ENCODE measurements at regions not wholly inside any gene's neighbourhood (a gene's known extent, or its start where the extent isn't known, plus 50 kb on each side); places are given as distances from the start of the nearest gene placed in this dataset.

GRCh38 chr9:94159069-94159939 is 75.0 kb downstream of the PTPDC1 start:
- no peak for DNase-seq (ENCODE audit: low read depth in 2 of 2, low spot score in 1 of 2)

- no peak for DNase-seq (ENCODE audit: low read depth in 2 of 2, low spot score in 1 of 2)
Measured at GRCh38 chr9:94160594-94161501, 76.6 kb downstream of the PTPDC1 start.

- DNase-seq (ENCODE audit: low read depth in 2 of 2, low spot score in 1 of 2): no peak
Measured at GRCh38 chr9:94161673-94162072, 77.4 kb downstream of the PTPDC1 start.

GRCh38 chr9:94164806-94165549 is 80.7 kb downstream of the PTPDC1 start:
- DNase-seq (ENCODE audit: low read depth in 2 of 2, low spot score in 1 of 2): no peak

GRCh38 chr9:94165592-94166235 is 81.5 kb downstream of the PTPDC1 start:
- DNase-seq (ENCODE audit: low read depth in 2 of 2, low spot score in 1 of 2): peak; percentile 87 to 97

GRCh38 chr9:94166236-94166975 is 82.1 kb downstream of the PTPDC1 start:
- DNase-seq (ENCODE audit: low read depth in 2 of 2, low spot score in 1 of 2): peak; percentile 83 to 91

- no peak for DNase-seq (ENCODE audit: low read depth in 2 of 2, low spot score in 1 of 2)
Measured at GRCh38 chr9:94166976-94167346, 82.7 kb downstream of the PTPDC1 start.

GRCh38 chr9:94167376-94167890 is 83.2 kb downstream of the PTPDC1 start:
- DNase-seq (ENCODE audit: low read depth in 2 of 2, low spot score in 1 of 2): no peak

GRCh38 chr9:94168203-94169000 is 84.1 kb downstream of the PTPDC1 start:
- DNase-seq (ENCODE audit: low read depth in 2 of 2, low spot score in 1 of 2): no peak

GRCh38 chr9:94169968-94170367 is 85.7 kb downstream of the PTPDC1 start:
- no peak for DNase-seq (ENCODE audit: low read depth in 2 of 2, low spot score in 1 of 2)

GRCh38 chr9:94173632-94174031 is 85.5 kb upstream of the ZNF169 start:
- DNase-seq (ENCODE audit: low read depth in 2 of 2, low spot score in 1 of 2): no peak

- no peak for DNase-seq (ENCODE audit: low read depth in 2 of 2, low spot score in 1 of 2)
Measured at GRCh38 chr9:94174164-94174563, 84.9 kb upstream of the ZNF169 start.

- DNase-seq (ENCODE audit: low read depth in 2 of 2, low spot score in 1 of 2): no peak
Measured at GRCh38 chr9:94175669-94176068, 83.4 kb upstream of the ZNF169 start.

GRCh38 chr9:94176608-94177007 is 82.5 kb upstream of the ZNF169 start:
- DNase-seq (ENCODE audit: low read depth in 2 of 2, low spot score in 1 of 2): no peak

GRCh38 chr9:94178927-94179326 is 80.2 kb upstream of the ZNF169 start:
- no peak for DNase-seq (ENCODE audit: low read depth in 2 of 2, low spot score in 1 of 2)

- no peak for DNase-seq (ENCODE audit: low read depth in 2 of 2, low spot score in 1 of 2)
Measured at GRCh38 chr9:94181408-94182181, 77.5 kb upstream of the ZNF169 start.

GRCh38 chr9:94182532-94182931 is 76.6 kb upstream of the ZNF169 start:
- no peak for DNase-seq (ENCODE audit: low read depth in 2 of 2, low spot score in 1 of 2)

GRCh38 chr9:94183240-94183999 is 75.7 kb upstream of the ZNF169 start:
- DNase-seq (ENCODE audit: low read depth in 2 of 2, low spot score in 1 of 2): no peak
